Fibroblast of skin of abdomen (primary cell): ENCODE measurements at regions not wholly inside any gene's neighbourhood (a gene's known extent, or its start where the extent isn't known, plus 50 kb on each side); places are given as distances from the start of the nearest gene placed in this dataset.
"Not testable (repeated sequence)": the region's sequence is repeated elsewhere in the genome, so short reads cannot be mapped to it uniquely, and the experiment has no call there.

Experiments used
- DNase-seq: peaks from one replicate; pipeline ENCODE4 v3.0.0-alpha.2; 2013

DNA sequence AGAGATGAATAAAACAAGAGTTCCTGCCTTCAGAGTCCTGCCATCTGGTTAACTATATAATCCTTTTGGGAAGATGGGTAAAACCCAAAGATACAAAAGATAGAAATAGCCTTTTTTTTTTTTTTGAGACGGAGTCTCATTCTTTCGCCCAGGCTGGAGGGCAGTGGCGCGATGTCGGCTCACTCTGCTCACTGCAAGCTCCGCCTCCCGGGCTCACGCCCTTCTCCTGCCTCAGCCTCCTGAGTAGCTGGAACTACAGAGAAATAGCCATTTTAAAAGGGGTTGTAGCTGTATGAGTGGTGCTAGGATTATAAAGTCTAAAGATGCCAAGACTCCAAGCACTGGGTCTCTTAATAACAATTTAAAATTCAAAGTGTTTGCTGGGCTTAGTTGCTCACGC is 97.2 kb downstream of the KDR start:
- DNase-seq: no peak

DNA sequence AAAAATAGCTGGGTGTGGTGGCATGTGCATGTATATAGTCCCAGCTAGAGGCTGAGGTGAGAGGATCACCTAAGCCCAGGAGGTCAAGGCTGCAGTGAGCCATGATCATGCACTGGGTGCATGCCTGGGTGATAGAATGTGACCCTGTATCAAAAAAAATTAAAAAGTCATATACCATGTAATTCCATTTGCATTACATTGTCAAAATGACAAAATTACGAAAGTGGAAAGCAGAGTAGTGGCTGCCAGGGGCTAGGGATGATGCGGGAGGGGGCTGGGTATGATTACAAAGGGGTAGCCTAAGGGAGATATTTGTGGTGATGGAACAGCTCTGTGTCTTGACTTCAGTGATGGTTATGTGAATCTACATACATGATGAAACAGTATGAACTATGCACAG is 97.8 kb downstream of the KDR start:
- DNase-seq: no peak

GRCh38 chr4:55025456-55025855 is 99.9 kb downstream of the KDR start:
- not testable (repeated sequence) for DNase-seq

DNA sequence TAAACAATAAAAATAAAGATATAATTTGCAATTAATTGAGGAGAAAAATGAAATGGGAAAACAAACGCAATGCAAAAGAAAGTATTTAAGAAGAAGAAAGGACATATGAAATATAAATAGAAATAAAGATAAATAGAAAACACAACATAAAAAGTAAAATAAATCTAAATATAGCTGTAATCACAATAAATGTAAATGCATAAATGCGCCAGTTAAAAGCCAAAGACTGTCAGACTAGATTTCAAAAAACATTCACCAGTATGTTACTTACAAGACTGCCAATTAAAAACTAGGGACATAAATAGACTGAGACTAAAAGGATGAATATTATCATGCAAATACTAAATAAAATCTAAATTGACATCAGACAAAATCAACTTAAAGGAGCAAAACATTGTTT is 102.4 kb downstream of the KDR start:
- DNase-seq: no peak

DNA sequence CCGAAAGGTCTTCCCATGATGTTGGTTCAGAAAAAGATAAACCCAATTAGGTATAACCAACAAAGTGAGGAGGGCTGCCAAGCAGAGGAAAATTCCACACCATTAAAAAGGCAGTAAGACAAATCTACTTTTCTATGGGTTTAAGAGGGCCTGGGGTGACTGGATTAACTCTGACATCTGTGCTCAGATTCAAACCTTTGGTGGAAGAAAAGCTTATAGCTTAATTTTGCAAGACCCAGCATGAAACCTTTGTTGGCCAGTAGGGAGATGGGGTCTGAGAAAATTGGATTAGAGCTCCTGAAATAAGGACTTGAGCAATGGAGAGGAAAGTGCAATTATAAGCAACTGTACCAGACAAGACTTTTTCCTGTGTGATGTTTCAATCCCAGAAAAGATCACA is 104.2 kb downstream of the KDR start:
- DNase-seq: no peak

- DNase-seq: no peak
Observed at GRCh38 chr4:55020131-55020530, 105.3 kb downstream of the KDR start.

- no peak for DNase-seq
Observed at GRCh38 chr4:55018978-55019377, 106.4 kb downstream of the KDR start.

DNA sequence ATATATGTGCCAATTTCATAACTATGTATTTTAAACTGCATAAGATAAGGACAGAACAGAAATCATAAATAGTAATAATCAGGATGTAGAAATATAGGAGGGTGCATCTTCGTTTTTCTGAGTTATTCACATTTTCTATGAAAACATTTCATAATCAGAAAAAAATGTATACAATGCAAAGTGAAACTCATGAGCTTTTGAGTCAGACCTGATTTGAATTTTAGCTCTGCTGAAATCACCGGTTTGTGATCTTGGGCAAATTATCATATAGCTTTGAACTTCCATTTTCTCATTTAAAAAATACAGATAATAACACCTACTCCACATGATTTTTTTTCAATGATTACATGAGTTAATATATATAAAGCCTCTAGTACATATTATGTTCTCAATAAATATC is 106.9 kb downstream of the KDR start:
- no peak for DNase-seq

DNA sequence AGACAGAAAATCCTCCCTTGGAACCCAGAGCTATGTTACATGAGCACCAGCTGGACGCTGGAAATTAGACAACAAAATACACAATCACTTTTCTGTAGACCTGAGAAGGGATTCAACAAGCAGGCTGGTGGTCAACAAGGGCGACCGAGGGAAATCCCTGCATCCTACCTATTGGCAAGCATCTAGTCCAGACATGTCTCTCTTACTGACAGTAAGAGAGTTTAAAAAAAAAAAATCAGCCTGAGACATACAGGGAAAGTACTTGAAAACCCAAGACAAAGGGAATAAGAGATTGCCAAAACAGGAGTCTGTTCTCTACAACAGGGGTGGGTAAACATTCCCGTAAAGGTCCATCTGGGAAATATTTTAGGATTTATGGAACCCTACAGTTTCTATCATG is 108.0 kb downstream of the KDR start:
- DNase-seq: no peak

- DNase-seq: no peak
Observed at GRCh38 chr4:55016131-55016530, 109.3 kb downstream of the KDR start.

- no peak for DNase-seq
Observed at GRCh38 chr4:55014876-55015275, 110.5 kb downstream of the KDR start.

DNA sequence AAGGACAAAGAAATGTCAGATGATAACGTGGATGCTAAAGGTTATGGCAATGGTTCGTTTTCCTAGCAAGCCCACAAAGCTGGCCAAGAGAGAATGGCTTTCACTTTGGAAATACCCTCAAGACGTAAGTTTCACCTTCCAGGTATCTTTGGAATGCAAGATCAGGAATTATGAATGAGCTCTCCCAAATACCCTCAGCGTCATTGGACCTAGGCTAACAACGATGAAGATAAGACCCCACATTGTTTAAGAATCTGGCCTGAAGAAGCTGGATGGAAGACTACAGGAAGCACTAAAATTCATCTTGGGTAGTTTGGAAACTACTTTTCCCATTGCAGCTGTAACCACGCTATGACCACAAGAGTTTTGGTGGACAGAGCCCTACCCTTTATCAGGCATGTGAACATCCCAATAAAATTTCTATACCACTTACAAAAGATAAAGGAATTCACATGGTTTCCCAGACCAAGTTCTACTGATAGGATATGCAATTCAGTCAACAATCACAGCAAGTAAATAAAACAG is 111.9 kb downstream of the KDR start:
- DNase-seq: no peak

- no peak for DNase-seq
Observed at GRCh38 chr4:55012363-55013230, 112.8 kb downstream of the KDR start.

- DNase-seq: no peak
Observed at GRCh38 chr4:55011761-55012160, 113.6 kb downstream of the KDR start.

DNA sequence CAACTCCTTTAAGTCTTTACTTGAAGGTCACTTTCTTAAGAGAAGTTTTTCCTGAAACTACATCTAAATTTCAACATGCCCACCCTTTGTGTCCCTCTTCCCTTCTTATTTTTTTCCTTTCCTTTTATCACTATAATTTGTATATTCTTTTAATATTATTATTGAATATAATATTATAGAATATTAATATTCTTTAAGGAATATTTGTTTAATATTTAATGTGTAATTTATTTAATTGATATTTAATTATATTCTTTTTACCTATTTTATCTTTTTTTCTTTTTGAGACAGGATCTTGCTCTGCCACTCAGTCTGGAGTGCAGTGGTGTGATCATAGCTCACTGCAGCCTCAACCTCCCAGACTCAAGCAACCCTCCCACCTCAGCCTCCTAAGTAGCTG is 114.8 kb downstream of the KDR start:
- DNase-seq: no peak

DNA sequence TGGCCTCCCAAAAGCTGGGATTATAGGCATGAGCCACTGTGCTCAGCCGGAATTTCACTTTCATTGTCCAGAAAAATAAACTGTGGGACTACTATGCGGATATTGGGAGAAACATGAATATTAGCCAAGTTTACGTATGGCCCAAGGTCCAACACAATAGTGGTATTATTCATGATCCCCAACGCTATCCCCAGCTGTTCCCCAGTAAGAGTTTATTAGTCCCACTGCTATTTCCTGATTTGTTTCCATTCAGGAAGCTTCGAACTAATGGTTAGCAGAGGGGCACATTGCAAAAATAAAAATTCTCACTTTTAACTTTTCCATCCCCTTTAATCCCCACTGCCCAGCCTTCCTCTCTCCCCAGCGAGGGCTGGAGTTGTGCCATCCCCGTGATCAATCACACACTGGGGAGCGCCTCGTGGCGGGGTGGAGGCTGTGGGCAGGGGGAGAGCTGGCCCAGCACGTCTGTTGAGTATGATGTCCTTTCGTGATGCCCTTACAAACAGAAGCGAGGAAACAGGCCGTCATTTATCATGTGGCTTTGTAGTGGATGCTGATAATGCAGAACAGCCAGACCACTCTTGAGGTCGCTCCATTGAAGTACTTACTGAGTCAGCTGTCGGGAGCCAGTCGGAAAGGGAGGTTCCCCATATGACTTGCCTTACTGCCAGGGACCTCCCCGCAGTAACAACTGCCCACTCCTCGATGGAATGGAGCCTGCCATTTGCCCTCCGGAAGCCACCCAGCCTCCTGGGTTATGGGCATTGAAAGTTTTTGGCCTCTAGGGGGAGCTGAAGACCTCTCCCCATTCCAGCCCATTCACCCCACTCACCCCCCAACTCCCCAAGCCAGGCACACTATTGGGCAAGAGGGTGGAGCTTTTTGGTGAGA is 117.0 kb downstream of the KDR start:
- no peak for DNase-seq

- no peak for DNase-seq
Observed at GRCh38 chr4:55005910-55006309, 119.5 kb downstream of the KDR start.

DNA sequence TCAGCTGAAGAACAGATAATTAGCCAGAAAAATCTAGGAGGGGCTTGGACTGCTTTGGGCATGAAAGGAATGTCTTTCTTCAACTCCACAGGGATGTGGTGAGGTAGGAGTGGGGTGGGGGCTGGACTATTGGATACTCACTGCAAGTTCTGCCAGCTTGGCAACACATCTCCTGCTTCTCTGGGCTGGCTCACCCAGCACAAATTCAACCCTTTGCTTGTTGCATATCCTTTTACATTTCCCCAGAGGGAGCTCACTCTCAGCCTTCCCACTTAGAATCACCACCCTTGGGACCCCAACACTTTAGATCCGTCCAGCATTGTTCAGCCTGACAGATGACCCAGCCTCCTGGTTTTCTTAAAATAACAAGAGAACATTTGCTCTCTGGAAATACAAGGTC is 120.6 kb downstream of the KDR start:
- DNase-seq: peak; percentile 9

GRCh38 chr4:55002431-55002830 is 123.0 kb downstream of the KDR start:
- DNase-seq: no peak

GRCh38 chr4:55001538-55001937 is 123.9 kb downstream of the KDR start:
- no peak for DNase-seq

- DNase-seq: peak; percentile 16
Observed at GRCh38 chr4:54999003-54999402, 126.4 kb downstream of the KDR start.

DNA sequence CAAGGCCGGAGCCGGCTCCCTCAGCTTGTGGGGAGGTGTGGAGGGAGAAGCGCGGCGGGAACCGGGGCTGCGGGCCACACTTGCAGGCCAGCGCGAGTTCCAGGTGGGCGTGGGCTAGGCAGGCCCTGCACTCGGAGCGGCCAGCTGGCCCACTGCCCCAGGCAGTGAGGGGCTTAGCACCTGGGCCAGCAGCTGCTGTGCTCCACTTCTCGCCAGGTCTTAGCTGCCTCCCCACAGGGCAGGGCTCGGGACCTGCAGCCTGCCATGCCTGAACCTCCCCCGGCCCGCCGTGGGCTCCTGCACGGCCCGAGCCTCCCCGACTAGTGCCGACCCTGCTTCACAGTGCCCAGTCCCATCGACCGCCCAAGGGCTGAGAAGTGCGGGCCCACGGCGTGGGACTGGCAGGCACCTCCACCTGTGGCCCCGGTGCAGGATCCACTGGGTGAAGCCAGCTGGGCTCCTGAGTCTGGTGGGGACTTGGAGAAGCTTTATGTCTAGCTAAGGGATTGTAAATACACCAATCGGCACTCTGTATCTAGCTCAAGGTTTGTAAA is 131.8 kb downstream of the KDR start:
- not testable (repeated sequence) for DNase-seq

GRCh38 chr4:54992266-54992665 is 133.1 kb downstream of the KDR start:
- no peak for DNase-seq
